NOMO-1 (cell line): ENCODE measurements at regions not wholly inside any gene's neighbourhood (a gene's known extent, or its start where the extent isn't known, plus 50 kb on each side); places are given as distances from the start of the nearest gene placed in this dataset.

ENCODE experiments used
- DNase-seq, 2 experiments: peaks; one replicate each; lab custom pipeline; 2025; ENCODE audit not compliant: unreplicated experiment in 2 of 2; lab: John Stamatoyannopoulos, UW

DNA sequence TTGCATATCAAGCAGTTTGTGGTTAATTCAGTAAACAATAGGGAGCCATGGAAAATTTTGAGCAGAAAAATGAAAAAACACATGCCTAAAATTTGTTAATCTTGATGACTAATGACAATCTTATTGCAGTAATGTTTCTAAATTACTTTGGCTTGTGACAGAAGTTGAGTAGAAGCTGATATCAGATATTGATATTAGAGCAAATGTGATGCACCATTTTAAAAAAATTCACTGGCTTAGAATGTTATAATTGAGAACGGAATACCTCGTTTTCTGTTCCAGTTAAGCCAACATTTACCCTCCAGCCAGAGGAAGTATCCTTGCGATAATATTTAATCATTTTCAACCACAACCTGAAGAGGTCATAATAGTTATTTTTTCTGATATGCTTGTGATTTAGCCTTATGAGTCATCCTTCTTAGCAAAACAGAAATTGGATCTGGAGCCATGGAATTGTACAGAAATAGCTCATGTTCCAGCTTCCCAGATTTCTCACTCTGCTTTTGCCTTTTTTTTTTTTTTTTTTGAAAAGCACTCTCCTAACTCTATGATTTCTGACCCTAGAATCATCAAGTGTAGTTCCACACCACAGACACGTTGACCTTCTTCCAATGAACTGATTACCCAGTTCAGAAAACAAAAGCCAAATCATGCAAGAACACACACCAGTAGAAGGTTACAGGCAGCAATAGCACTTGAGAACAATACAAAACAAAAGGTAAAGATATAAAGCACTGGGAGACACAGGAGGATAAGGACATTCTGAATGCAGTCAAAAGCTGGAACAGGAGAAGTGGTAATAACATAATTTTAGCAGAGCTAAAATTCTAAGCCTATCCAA lies 96.8 kb upstream of the PHYHIPL start:
- DNase-seq: no peak

DNA sequence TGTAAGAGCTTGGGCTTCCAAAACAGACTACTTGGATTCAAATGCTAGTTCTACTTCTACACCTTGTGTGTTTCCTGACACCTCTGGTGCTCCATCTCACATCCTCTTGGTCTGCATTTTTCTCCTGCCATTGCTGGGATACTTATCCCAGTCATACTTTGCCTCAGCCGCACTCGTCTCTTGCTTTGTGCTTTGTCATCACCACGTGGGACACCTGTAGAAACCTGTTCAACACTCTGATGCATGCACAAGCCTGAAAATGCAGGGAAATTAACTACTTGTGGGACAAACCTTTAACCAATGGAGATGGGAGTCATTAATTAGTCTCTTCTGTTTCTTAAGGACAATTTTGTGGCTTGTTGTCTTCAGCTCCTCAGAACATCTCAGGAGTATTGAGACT lies 94.2 kb upstream of the PHYHIPL start:
- DNase-seq: no peak

DNA sequence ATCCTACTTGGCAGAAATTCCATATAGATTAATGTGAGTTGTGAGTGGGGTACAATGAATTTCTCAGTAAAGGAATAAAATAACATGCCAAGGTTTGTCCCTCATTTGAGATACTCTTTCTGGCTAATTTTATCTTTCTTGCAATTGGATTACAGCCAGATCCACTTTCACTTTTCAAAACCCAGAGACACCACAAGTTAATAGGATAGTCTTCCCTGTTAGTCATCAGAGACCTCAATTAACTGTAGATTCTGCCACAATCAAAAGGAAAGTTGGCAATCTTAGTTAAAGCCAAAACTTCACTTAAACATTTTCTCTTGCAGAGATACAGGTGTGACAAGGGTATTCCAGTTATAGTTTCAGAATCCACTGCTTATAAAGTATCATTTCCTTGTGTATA lies 91.4 kb upstream of the PHYHIPL start:
- no peak for DNase-seq

DNA sequence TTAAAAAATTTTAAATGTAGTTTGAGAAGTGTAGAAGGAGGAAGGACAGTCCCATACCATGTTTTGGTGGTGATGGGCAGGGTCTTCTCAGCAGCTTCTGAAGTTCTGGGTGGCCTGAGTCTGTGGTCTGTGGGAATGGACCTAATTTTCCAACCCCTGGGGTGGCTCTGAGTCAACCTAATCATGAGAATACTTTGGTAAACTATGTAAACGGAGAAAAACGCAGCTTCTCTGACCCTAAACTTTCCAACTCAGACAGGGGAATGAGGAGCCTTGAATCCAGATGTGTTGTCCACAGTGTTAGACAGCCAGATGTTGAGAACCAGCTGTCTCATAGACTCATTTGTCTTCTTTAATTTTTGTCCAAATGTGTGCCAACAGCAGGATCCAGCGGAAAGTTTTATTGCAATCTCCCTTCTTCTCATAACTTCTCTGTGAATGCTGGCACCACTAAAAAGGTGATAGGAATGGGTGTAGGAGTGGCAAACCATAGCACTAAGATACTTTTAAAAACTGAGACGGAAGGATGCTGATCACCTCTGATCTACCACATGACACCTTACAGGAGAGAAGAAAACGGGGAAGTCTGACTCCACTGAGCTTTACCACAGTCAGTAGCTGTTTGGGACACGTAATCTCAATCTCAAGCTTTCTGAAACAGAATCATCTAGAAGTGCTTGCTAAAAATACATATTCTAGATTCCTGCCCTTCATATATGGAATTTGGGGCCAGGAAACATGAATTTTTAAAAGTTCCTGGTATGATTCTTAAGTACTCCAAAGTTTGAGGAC lies 90.5 kb upstream of the PHYHIPL start:
- DNase-seq: no peak

DNA sequence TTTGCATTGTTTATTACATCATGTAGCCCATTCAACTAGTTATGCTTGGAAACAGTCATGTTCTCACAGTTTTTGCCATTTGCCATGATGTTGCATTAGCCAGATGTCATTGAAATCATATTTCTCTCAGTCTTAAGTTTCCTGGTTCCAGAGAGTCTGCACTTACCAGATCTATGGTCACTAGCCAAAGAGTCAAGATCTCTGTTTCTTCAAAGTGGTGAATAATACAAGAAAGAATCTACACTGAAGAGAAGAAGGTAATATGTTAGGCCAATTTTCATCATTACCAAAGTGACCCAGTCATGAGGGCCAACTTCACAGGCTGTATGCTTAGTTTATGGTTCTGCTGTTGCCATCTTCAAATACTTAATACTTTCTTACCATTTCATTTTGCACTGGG lies 89.0 kb upstream of the PHYHIPL start:
- DNase-seq: no peak

DNA sequence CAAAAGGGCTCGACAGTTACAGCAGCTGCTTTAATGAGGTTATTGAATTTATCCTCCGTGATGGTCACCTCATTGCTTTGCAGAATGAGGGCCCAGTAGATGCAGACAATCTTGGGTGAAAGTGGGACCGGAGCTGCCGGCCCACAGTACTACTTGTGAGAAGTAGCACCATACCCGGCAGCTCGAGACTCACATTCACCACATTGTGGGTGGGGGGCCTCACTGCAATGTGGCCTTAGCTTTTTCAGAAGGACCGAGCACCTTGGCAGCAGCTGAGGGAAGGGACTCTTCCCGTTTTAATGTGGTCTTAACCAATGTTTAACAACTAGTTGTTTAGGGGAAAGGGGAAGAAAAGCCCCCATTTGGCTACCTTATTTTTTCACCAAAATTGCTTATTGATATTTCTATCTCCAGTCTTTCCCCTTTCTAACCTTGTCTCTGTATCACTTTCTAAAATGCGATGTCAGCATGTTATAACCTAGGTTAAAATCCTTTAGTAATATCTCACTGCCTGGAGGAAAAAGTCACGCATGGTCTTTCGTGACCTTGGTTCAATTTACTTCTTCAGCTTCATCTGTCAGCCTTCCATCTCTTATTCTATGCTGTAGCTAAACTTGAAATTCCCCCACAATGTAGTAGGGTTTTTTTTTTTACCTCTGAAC lies 87.4 kb upstream of the PHYHIPL start:
- no peak for DNase-seq

DNA sequence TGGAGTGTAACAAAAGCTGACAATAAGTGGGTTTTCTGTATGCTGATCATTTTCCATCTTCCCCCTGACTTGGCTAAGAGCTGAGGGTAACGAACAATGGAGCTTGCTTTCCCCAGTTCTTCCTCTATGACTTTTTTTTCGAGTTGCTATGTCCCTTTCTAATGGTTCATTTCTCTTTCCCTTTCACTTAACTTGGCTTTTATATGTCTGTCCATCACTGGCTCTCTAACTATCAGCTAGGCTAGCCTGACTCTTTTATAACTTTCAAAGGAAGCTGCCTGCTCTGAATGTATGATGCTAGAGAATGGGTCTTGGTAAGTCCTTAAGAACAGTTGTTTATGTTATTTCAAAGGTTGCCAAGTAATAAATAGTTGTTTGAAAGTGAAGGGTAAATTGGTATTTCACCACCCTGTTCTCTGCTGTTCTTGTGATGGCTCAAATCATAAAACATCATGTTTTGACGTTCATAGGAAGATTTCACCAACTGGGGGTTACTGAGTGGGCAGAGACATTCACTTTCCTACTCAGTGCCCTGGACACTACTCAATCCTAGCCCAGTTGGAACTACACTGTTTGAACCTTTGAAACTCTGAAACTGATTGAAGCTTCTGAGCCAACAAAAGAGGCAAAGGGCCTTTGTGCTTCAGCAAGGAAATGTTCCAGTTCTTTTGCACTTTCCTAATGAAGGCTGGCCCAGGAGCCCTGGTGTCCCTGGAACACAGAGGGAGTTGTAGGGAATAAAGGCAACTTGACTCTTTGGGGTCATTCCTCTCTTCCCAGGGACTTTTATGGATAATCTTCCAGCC lies 85.4 kb upstream of the PHYHIPL start:
- DNase-seq: no peak

DNA sequence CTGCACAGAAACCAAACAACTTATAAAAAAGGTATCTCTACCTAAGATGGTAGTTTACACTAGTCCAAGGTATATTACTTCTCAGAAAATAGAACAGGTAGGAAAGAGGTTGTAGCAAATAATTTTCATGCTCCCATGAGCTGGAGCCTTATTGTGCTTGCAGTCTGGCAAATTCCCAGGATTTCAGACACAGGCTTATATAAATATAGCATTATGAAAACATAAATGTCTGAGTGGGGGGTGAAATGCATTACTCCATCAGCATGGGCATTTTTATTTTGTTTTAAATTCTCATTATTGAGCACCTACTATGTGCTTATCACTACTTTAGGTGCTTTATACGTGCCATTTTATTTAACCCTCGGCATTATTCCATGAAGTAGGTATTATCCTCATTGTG lies 83.0 kb upstream of the PHYHIPL start:
- no peak for DNase-seq

DNA sequence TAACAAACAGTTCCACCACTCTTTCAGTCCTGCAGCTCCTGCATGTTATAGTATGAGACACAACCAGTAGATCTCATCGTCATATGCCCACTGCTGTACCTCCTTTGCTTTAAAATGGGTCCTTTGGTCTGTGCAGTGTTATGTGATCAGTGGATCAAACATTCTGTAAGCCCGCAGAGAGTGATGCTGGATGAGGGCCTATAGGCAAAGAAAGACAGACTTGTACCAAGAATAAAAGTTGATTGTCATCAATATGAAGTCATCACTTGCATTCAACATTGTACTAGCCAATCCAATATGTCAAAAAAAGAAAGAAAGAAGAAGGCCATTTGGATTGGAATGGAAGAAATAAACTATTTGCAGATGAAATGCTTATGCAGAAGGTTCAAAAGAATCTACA lies 79.8 kb upstream of the PHYHIPL start:
- DNase-seq: no peak

DNA sequence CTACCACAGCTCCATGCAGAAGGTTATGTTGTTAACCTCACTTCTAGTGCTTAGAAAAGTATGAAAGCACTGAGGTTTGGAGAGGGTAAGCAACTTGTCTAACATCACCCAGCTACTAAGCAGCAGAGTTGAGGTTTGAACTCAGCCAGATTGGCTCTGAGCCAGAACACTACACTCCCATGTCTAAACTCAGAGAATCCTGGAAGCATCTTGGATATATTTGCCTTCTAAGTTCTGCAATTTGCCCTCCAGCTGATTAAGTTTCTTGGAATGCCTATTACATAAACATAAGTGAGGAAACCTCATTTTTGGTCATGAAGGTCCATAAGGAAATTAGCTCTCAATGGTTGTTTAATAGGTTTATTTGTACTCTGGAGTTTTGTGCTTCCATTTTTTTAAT lies 78.1 kb upstream of the PHYHIPL start:
- no peak for DNase-seq

DNA sequence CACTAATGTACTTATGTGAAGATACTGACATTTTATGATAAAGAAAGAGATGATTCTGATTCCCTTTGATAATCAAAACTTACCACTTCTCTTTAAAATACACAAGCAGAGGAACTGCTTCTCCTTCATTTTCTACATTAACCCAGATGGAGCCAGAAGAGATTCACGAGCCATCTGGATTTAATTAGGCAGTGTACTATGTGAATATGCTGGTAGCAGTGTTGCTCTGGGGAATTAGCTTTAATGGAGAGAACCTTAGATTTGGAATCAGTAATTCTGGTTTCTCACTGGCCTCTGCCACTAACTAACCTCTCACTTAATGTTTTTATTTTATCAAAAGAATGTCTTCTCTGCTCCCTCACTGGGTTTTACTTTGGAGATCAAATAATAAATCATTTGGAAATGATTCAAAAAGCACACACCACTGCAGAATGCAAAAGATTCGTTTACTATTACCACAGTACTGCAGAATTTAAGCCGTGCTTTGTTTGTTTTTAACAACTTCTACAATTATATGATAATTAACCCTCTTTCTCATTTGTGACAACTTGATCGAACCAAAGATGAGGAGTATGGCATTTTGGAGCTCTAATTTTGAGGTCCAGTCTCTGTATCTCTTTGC lies 77.5 kb upstream of the PHYHIPL start:
- no peak for DNase-seq

DNA sequence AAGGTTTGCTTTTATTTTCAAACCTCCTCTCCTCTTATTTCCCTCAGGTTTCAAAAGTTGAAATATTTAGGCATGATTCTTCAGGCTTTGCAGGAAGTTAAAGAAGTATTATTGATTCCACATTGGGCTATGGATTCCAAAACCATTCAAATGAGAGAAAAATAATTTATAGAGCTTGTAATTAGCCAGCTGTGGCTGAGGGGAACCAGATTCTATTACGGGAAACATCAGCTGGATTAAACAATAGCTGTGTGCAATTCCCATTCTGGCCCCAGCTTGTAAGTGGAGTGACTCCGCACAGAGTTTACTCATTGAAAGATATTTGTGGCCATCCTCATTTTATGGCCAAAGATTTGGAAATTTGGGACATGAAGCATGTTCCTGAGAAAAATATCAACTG lies 77.0 kb upstream of the PHYHIPL start:
- DNase-seq: no peak

DNA sequence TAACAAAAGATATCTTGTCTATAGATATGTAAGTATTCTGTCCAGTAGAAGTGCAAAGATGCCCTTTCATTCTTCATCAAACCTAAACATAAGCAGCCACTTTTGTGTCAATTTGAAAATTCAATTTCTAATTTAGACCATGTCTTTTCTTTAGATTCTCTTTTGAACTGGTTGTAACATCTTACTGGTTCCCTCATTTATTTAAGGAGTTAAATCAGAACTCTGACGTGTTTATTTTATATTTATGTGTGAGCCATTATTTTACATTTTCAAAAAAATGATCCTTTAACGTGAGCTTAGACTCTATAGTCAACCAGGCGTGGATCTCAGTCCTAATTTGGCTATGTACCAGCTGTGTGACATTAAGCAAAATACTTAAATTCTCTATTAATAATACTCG lies 74.0 kb upstream of the PHYHIPL start:
- no peak for DNase-seq

DNA sequence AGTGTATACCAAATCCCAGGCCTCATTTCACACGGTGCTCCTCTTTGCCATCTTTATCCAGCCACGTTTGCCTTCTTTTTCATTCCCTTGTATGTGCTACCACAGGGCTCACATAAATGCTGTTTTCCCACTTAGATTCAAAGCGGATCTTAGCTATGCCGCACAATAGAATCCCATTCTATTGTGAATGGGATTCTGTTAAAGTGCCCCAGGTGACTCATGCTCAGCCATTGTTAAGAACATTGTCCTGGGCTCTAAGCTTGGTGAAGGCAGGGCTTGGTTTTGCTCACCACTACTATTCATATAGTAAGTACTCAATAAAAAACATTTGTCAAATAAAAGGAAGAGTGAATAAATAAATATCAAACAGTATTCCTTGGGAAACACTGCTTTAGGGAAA lies 72.3 kb upstream of the PHYHIPL start:
- DNase-seq: no peak

DNA sequence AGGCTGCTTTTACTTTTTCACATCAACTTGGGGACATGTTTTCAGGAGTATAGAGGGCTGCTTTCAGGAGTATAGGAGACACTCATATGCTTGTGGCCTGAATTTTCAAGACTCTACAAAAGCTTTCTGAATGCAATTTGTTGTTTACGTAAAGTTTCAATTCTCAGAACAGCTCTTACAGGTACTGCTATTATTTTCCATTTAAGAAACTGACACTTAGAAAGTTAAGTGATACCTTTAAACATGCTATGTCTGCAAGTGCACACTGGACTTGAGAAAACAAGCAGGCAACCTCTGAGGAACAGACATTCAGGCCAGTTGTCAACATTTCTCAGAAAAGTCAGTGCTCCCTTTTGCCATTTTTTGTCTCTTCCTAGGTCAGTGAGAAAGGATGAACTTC lies 70.0 kb upstream of the PHYHIPL start:
- no peak for DNase-seq

DNA sequence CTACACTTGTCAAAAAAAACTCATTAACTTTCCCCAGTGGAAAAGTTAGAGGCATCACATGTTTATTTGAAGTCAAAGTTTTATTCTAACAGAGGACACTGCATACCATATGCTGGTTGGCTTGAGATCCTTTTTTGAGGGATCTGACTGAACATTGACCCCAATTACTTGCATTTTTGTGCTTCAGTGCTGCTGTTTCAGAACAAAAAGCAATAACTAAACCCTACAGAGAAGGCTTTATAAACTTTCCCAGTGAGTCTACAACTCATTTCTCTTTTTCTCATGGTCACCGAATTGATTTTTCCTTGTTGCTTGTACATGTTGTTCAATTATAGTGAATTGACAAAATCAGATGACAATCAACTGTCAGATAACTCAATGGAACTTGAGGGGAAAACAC lies 69.3 kb upstream of the PHYHIPL start:
- DNase-seq: no peak

DNA sequence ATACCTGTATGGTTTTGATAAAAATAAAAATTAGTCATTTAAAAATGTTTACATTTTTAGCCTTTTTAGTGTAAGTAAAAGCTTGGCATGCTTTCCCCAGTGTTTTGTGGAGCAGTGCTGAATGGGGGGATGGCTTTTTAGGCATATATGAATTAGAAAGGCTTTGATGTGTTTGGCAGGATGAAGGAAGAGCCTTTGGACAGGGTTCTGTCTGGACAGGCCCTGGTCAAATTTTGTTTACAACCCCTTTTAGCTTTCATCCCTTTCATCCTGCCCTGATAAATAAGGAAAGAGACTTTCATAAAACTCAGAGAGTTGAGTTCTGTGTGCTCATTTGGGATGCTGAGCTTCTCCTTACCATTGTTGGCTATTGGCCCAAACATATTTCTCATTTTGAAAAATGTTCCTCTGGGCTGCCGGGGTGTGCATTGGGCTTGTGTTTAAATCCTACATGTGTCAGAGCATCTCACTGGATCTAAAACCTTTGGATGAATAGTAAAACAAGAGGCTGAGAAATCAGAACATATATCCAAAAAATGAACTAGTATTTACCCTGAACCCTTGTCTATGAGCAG lies 68.1 kb upstream of the PHYHIPL start:
- DNase-seq: no peak

DNA sequence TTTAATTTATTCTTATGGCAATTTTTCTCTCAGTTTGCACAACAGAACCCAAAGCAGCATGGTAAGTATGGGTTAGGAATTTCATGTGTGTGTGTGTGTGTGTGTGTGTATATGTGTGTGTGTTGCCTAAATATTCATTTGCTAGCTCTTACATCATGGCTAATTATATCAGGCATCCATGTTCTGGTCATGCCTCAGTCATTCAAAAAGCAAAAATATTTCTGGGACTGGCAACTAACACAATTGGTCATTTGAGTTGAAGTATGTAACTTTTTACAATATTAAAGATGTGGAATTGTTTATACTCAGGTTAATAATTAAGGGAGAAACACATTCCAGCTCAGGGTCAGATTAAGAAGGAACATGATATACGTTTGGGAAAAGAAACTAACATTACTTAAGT lies 67.6 kb upstream of the PHYHIPL start:
- no peak for DNase-seq

DNA sequence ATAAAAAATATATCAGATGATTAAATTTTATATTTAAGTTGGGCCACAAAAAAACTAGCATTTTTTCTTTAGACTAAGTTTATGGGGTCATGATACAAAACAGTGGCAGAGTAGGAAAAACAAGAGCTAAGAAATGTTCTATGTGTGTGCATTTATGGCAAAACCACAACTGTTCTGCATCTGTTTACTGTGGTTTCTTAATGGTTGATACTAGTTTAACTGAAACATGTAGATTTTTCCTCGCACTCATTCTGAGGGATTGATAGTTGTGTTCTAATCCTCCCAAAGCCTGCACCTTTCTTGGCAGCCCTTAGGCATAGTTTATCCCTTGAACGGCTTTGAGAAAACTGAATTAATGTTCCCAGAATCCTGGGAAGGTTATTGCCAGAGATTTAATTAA lies 66.6 kb upstream of the PHYHIPL start:
- DNase-seq: no peak

DNA sequence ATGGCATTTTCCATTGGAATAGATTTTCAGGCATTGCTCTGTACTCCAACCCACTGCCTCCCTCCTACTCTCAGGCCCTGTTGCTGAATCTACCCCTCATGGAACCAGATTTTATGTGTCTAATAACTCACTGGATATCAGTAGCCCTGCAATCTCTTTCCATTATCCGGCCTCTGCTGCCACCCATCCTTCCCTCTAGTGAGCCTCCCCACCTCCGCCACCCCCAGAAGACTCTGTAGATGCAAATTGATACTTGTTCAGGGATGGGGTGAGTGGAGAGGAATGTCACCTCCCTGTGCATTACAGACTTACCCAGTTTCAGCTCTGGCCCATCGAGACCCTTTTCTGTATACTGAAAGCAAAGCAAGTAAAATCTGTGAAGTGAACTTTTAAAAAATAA lies 52.3 kb upstream of the PHYHIPL start:
- no peak for DNase-seq
